ENCODE measurements at regions not wholly inside any gene's neighbourhood (a gene's known extent, or its start where the extent isn't known, plus 50 kb on each side); places are given as distances from the start of the nearest gene placed in this dataset.

DNA sequence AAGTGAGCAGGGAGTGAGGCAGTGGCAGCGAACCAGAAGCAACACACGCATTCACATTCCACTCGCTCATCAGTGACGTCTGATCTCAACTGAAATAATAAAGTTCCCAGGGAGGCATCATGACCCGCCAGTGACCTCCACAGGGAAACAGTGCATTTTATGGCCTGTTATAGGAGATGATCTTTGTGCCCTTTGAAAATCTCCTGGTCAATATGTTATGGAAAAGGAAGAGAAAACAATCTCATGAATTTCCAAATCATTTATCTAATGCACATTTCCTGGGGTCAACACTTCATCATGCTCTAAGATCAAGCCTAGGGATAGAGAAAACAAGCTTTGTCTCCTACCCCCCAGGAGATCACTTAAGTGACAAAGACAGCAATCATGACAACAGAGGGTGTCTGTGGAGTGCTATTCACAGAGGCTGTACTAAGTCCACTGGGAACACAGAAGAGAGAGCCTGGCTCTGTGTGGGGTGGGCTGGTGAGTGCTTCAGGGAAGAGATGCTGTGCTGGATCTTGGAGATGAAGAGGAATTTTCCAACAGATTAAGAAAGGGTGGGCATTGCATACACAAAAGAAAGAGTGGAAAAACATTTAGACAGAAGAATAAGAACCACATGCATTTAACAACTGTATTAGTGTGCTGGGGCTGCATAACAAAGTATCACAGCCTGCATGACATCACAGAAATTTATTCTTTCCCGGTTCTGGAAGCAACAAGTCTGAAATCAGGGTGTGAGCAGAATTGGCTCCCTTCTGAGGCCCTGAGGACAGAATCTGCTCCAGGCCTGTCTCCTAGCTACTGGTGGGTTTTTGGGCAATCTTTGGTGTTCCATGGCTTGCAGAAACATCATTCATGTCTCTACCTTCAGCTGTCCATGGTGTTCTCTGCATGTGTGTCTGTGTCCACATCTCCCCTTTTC, 613.9 kb upstream of the IGFBP3 start:
- TF ChIP-seq, protein P1, sequence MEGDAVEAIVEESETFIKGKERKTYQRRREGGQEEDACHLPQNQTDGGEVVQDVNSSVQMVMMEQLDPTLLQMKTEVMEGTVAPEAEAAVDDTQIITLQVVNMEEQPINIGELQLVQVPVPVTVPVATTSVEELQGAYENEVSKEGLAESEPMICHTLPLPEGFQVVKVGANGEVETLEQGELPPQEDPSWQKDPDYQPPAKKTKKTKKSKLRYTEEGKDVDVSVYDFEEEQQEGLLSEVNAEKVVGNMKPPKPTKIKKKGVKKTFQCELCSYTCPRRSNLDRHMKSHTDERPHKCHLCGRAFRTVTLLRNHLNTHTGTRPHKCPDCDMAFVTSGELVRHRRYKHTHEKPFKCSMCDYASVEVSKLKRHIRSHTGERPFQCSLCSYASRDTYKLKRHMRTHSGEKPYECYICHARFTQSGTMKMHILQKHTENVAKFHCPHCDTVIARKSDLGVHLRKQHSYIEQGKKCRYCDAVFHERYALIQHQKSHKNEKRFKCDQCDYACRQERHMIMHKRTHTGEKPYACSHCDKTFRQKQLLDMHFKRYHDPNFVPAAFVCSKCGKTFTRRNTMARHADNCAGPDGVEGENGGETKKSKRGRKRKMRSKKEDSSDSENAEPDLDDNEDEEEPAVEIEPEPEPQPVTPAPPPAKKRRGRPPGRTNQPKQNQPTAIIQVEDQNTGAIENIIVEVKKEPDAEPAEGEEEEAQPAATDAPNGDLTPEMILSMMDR (IDR thresholded peaks at IDR 0.05): no peak

DNA sequence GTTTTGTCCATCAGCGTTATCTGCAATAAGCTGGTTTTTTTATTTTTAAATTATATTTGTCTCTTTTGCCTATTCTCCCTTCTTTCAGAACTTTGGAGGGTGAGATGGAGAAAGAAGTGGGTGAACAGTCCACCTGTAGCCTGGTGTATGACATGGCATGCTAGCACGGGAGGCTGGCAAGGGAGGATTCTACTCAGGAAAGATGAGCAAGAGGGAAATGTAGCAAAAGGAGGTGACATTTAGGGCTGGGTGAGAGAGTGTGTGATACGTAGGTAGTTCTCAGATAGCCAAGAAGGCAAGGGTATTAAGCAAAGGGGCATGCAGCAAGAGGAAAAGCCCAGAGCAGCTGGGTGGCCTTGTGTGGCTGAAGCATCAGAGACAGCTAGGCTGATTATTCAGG, 612.9 kb upstream of the IGFBP3 start:
- TF ChIP-seq, protein P1 (IDR thresholded peaks at IDR 0.05): no peak

DNA sequence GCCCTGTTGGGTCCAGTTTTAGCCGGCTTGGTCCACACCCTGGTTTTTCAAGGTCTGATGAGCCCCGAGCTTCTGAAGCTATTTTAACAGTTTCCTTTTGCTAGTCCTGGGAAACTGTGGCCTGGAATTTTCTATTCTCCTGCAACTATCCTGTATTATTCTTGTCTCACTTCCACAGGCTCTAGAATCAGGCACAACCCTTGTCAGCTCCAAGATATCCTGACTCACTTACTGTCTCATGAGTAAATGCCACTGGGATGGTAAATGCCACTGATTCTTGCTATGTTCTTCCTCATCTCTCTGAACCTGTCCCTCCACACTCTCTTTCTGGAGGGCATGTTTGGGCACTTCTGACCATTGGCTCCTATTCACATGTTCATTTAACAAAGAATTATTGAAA, 611.5 kb upstream of the IGFBP3 start:
- TF ChIP-seq, protein P1 (IDR thresholded peaks at IDR 0.05): no peak

DNA sequence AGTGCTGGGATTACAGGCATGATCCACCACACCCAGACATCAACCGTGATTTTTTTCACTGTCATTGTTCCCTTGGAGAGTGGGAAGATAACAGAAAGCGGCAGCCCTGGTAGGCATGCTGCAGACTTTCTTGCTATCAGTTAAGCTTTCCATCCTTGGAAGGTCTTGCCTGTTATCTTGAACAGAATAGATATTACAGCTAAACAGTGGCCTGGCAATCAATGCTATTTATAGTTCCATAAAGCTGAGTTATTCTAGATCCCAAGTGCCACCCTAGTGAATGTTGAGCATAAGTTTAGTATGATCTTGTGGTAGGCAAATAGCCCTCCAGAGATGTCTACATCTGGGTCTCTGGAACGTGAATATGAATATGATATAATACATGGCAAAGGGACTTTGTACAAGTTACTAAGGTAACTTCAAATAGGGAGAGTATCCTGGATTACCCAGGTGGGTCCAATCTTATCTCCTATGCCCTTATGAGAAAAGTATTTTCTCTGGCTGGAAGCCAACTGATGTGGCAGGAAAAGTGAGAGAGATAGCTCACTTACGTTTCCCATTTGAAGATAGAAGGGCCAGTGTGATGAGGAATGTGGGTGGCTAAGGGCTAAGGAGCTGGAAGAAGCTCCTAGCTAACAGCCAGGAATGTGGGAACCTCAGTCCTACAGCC, 609.1 kb upstream of the IGFBP3 start:
- TF ChIP-seq, protein P1 (IDR thresholded peaks at IDR 0.05): no peak

- TF ChIP-seq, protein P1 (IDR thresholded peaks at IDR 0.05): no peak
Observed at GRCh38 chr7:46527360-46527759, 606.3 kb upstream of the IGFBP3 start.

DNA sequence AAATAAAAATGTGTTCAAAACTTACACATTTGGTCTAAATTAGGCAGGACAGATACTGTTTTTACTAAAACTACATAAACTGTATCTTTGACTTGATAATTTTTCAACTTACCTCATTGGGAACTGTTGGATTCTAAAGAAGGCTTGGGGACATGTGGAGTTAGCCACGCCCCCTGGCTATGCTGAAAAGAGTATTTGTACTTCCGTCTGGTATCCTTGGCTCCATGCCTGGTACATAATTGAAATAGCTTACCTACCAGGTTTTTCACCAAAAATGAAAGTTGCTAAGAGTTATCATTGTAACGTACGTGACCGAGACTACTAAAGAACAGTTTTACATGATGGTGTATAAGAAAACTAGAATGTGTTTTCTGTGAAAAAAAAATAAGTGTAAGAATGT, 604.8 kb upstream of the IGFBP3 start:
- TF ChIP-seq, protein P1 (IDR thresholded peaks at IDR 0.05): no peak

DNA sequence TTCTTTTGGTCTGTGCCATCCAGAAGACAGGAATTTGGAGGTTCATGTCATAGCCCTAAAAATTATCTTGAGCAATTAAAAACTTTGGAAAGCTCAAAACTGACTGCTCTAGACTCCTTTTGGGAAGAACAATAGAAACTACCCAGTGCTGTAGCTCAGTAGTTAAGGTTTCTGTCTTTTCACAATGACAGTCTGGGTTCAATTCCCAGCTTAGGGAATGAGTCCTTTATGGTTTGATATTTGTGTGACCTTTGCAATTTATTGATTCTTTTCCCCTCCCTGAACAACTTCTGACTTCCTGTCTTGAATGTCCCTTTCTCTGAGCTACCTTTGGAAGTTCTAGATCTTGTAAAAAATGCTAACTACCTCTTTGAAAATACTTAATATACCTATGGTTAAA, 603.3 kb upstream of the IGFBP3 start:
- TF ChIP-seq, protein P1 (IDR thresholded peaks at IDR 0.05): no peak

Data from LNCAP (cell line).